ENCODE measurements at regions not wholly inside any gene's neighbourhood (a gene's known extent, or its start where the extent isn't known, plus 50 kb on each side); places are given as distances from the start of the nearest gene placed in this dataset.
"Not testable (repeated sequence)": the region's sequence is repeated elsewhere in the genome, so short reads cannot be mapped to it uniquely, and the experiment has no call there.

GRCh38 chr17:64730023-64730422 is 67.9 kb upstream of the SMURF2 start:
- TF ChIP-seq GLIS1, ZNF184, CTCF, ZNF449 (tag by site-specific recombination; IDR thresholded peaks at IDR 0.05): not testable (repeated sequence)
